HG03103 (cell line): ENCODE measurements at regions not wholly inside any gene's neighbourhood (a gene's known extent, or its start where the extent isn't known, plus 50 kb on each side); places are given as distances from the start of the nearest gene placed in this dataset.
"Not testable (repeated sequence)": the region's sequence is repeated elsewhere in the genome, so short reads cannot be mapped to it uniquely, and the experiment has no call there.

Experiments used
- ATAC-seq: cut with Tn5 transposase; IDR thresholded peaks from one replicate; pipeline ENCODE4 v1.9.1; 2021; ENCODE audit warnings: low read depth; ENCODE audit not compliant: unreplicated experiment

- ATAC-seq: not testable (repeated sequence)
These were observed 71.5 kb downstream of the WSB1 start for GRCh38 chr17:27365329-27365945.

GRCh38 chr17:27366437-27366836 is 72.5 kb downstream of the WSB1 start:
- ATAC-seq: no peak

GRCh38 chr17:27367121-27367981 is 73.4 kb downstream of the WSB1 start:
- ATAC-seq: no peak

GRCh38 chr17:27368151-27368795 is 74.4 kb downstream of the WSB1 start:
- no peak for ATAC-seq

GRCh38 chr17:27368980-27369379 is 75.1 kb downstream of the WSB1 start:
- no peak for ATAC-seq

- no peak for ATAC-seq
These were observed 76.9 kb downstream of the WSB1 start for GRCh38 chr17:27370776-27371175.

- ATAC-seq: not testable (repeated sequence)
These were observed 79.8 kb downstream of the WSB1 start for GRCh38 chr17:27373695-27374094.

GRCh38 chr17:27376637-27377547 is 79.4 kb upstream of the KSR1 start:
- ATAC-seq: no peak

GRCh38 chr17:27378482-27379175 is 77.6 kb upstream of the KSR1 start:
- no peak for ATAC-seq

GRCh38 chr17:27379888-27380533 is 76.2 kb upstream of the KSR1 start:
- ATAC-seq: no peak

GRCh38 chr17:27380551-27380950 is 75.7 kb upstream of the KSR1 start:
- ATAC-seq: no peak

- ATAC-seq: peak; percentile 62
These were observed 75.2 kb upstream of the KSR1 start for GRCh38 chr17:27381007-27381501.

GRCh38 chr17:27382025-27382424 is 74.2 kb upstream of the KSR1 start:
- ATAC-seq: no peak

- ATAC-seq: no peak
These were observed 72.0 kb upstream of the KSR1 start for GRCh38 chr17:27384261-27384701.

- no peak for ATAC-seq
These were observed 71.5 kb upstream of the KSR1 start for GRCh38 chr17:27384726-27385125.

- no peak for ATAC-seq
These were observed 70.6 kb upstream of the KSR1 start for GRCh38 chr17:27385626-27386025.

GRCh38 chr17:27386206-27387075 is 69.8 kb upstream of the KSR1 start:
- no peak for ATAC-seq

GRCh38 chr17:27389542-27390140 is 66.6 kb upstream of the KSR1 start:
- ATAC-seq: no peak
